H1 (cell line): ENCODE measurements at regions not wholly inside any gene's neighbourhood (a gene's known extent, or its start where the extent isn't known, plus 50 kb on each side); places are given as distances from the start of the nearest gene placed in this dataset.

ENCODE experiments used
- ATF3 ChIP-seq: IDR thresholded peaks from 2 replicates; pipeline ENCODE4 v1.6.1; 2011; ENCODE audit warnings: low read depth, mild to moderate bottlenecking, low read length; ENCODE audit not compliant: insufficient read depth
- TF ChIP-seq, protein P1 (sequence below), 3 experiments: IDR thresholded peaks; 1 replicate in 2 of 3; 2 replicates in 1 of 3; pipeline versions ENCODE4 v1.5.1 to v1.6.1; 2011; ENCODE audit warnings: low read length in 3 of 3, mild to moderate bottlenecking in 3 of 3, inconsistent platforms in 2 of 3, low read depth in 1 of 3, moderate library complexity in 1 of 3; ENCODE audit not compliant: insufficient read depth in 1 of 3; ENCODE audit errors: control extremely low read depth in 1 of 3

DNA sequence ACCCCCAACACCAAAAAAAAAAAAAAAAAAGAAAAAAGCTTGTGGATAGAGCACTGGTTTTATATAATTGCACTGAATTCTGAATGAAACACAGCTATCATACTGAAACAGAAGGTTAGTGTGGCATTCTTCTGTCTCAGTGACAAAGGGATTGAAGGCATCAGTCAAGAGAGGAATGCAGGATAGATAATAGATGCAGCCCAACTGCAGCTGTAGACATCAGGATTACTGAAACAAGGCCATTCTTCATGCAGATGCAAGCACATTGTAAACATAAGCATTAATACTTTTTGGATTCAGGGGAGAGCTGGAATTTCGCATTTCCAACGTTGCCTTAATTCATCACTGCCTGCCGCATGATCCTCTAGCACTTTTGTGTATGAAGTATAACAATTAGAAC is 897.4 kb upstream of the KLHL29 start:
- TF ChIP-seq, protein P1, sequence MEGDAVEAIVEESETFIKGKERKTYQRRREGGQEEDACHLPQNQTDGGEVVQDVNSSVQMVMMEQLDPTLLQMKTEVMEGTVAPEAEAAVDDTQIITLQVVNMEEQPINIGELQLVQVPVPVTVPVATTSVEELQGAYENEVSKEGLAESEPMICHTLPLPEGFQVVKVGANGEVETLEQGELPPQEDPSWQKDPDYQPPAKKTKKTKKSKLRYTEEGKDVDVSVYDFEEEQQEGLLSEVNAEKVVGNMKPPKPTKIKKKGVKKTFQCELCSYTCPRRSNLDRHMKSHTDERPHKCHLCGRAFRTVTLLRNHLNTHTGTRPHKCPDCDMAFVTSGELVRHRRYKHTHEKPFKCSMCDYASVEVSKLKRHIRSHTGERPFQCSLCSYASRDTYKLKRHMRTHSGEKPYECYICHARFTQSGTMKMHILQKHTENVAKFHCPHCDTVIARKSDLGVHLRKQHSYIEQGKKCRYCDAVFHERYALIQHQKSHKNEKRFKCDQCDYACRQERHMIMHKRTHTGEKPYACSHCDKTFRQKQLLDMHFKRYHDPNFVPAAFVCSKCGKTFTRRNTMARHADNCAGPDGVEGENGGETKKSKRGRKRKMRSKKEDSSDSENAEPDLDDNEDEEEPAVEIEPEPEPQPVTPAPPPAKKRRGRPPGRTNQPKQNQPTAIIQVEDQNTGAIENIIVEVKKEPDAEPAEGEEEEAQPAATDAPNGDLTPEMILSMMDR (IDR thresholded peaks at IDR 0.05; ENCODE audit: control extremely low read depth in 1 of 3, insufficient read depth in 1 of 3, low read depth in 1 of 3, low read length in 3 of 3) = no peak
- no peak for TF ChIP-seq ATF3
